ENCODE measurements at regions not wholly inside any gene's neighbourhood (a gene's known extent, or its start where the extent isn't known, plus 50 kb on each side); places are given as distances from the start of the nearest gene placed in this dataset.
A peak's percentile ranks its signal among the peaks of the same experiment; 100 is the strongest.

DNA sequence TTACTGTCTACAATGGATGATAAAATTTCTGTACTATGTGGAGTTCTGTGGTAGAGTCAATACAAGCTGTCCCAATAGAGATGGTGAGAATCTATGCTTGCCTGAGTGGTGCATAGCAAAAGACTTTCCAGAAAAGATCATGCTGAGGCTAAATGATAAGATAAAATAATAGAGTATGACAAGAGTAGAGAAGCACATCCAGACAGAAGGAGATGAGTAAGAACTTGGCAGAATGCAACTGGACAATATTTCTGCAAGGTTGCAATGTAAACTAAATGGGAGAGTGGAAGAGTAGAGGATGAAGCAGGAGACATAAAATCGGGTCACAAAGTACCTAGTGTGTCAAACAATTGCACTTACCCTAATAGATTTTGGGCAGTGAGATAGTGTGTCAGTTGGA lies 347.6 kb downstream of the MDFIC start:
- no peak for DNase-seq (ENCODE audit: extremely low read depth in 1 of 11, low read depth in 9 of 11, low spot score in 4 of 11)

DNA sequence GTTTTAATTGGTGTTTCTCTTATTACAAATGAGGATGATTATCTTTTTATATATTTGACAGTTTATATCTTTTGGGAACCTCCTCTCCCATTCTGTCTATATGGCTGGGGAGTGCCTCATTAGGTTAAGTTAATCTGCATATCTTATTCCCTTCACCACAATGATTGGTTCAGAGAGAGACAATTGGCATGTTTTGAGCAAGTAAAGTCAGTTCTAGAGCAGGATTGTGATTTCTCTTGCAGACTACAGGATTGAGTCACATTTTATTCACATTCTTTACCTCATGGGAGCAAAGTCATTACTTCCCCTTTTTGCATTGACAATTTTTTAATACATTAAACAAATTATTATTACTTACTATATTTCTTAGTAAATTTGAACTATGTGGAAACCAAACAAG lies 345.6 kb downstream of the MDFIC start:
- DNase-seq (ENCODE audit: extremely low read depth in 1 of 11, low read depth in 9 of 11, low spot score in 4 of 11) = no peak

GRCh38 chr7:115260381-115260780 lies 338.5 kb downstream of the MDFIC start:
- no peak for DNase-seq (ENCODE audit: extremely low read depth in 1 of 11, low read depth in 9 of 11, low spot score in 4 of 11)

DNA sequence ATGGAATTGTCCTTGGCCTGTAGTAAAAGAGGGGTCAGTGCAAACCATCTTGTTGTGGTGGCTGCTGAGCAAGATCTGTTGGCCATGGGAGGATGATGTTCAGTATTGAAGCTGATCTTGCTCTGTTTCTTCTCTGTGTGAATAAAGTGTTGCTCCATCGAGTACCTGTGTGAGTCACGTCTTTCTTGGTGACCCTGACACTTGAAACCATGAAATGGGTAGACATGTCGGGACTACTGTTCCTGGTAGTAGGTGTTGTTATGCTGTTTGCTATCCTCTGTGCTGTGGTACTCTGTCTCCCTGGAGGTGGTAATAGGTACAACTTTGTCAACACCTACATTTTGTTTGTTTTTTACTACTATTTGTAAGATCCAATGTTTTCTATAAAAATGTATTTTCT lies 330.6 kb downstream of the MDFIC start:
- DNase-seq (ENCODE audit: extremely low read depth in 1 of 11, low read depth in 9 of 11, low spot score in 4 of 11) = no peak

DNA sequence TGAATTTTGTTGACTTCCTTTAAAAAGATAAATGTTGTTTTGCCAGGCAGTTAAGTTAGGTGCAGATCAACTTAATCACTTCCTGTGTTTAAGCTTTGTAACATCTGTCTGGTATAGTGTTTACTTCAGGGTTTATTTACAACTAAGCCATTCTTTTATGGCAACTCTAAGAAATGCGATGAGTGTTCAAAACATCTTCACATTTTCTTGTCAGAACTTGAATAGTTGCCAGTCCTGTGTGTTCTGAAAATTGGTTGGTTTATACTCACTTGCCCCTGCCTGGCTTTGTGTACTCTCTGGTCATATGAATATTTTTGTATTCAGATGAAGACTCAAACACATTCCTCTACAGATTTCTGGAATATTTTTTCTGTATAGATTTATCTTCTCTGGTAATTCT lies 327.2 kb downstream of the MDFIC start:
- no peak for DNase-seq (ENCODE audit: extremely low read depth in 1 of 11, low read depth in 9 of 11, low spot score in 4 of 11)

GRCh38 chr7:115241151-115241550 lies 319.3 kb downstream of the MDFIC start:
- DNase-seq (ENCODE audit: extremely low read depth in 1 of 11, low read depth in 9 of 11, low spot score in 4 of 11) = no peak

- no peak for DNase-seq (ENCODE audit: extremely low read depth in 1 of 11, low read depth in 9 of 11, low spot score in 4 of 11)
Measured at GRCh38 chr7:115240242-115240641, 318.3 kb downstream of the MDFIC start.

- no peak for DNase-seq (ENCODE audit: extremely low read depth in 1 of 11, low read depth in 9 of 11, low spot score in 4 of 11)
Measured at GRCh38 chr7:115235075-115235474, 313.2 kb downstream of the MDFIC start.

GRCh38 chr7:115233809-115234208 lies 311.9 kb downstream of the MDFIC start:
- DNase-seq (ENCODE audit: extremely low read depth in 1 of 11, low read depth in 9 of 11, low spot score in 4 of 11) = no peak

- DNase-seq (ENCODE audit: extremely low read depth in 1 of 11, low read depth in 9 of 11, low spot score in 4 of 11) = no peak
Measured at GRCh38 chr7:115232041-115232440, 310.1 kb downstream of the MDFIC start.

DNA sequence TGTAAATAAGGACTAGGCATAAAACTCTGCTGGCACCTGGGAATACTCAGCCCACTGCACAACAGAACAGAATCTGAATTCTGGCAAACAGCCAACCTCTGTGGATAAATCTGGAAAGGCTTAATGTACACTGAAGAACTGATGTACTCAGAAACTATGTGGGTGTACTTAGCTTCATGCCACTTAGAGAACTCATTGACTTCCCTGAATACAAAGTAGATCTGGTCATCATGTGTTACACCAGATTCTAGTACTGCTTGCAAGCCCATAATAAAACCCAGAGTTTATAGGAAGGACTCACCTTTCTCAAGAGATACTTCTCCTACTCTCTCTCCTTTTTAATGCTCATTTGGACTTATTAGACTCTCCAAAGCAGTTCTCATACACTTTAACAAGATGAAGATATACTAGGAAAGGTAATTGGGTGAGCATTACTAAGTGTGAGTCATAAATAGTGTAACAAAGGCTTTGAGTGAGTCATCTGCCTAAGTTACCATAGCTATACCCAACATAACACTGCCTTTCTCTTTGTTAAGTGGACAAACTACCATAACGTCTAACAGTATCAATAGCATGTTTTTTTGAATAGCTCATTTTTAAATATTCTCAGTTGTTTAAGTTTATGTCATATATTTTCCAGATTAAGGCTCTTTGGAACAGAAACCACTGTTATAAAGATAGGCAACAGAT lies 309.1 kb downstream of the MDFIC start:
- peak in 4 of 11 donors; percentile 1 to 6 (median 4) for DNase-seq (ENCODE audit: extremely low read depth in 1 of 11, low read depth in 9 of 11, low spot score in 4 of 11)

GRCh38 chr7:115229401-115230105 lies 307.7 kb downstream of the MDFIC start:
- no peak for DNase-seq (ENCODE audit: extremely low read depth in 1 of 11, low read depth in 9 of 11, low spot score in 4 of 11)

DNA sequence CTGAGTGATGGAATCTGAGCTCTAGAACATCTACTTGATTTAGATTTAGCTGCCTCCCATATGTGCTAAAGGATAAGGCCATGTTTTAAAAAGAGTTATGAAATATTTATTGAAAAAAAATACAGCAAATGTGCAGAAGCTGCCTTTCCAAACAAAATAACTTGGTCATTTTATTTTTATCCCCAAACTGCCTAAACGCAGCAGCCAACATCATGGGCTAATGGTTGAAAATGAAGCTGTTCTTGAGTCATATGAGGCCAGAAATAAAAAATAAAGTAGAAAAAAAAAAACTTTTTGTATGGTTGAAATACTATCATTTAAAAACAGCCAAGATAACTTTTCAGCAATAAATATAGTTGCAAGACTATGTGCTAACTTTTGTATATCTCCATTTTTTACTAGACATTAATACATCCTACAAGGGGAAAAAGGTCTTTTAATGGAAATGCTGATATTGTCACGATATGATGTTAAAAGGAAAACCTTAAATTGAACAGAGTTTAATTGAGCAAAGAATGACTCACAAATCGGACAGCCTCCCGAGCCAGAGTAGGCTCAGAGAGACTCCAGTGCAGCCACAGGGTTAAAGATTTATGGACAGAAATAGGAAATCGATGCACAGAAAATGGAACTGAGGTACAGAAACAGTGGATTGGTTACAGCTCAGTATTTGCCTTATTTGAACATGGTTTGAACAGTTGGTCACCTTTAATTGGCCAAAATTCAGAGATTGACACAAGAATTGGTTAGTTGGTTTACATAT lies 305.8 kb downstream of the MDFIC start:
- no peak for DNase-seq (ENCODE audit: extremely low read depth in 1 of 11, low read depth in 9 of 11, low spot score in 4 of 11)

DNA sequence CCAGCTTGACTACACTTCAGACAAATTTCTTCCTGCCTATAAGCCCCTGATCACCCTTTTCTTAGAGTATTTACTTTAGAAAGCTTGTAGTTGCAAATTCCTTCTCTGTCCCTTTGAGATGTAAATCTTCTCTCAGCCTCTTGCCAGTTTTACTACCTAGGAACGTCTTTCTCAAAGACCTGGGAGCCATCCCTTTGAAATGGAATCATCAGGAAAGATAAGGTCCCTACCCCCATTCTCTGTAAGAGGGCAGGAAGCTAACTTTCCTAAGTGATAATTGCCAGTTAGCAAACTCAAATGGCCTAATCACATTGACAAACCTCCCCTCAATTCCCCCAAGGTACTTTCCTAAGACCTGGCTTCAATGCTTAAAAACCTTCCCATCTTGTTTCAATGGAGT lies 304.5 kb downstream of the MDFIC start:
- no peak for DNase-seq (ENCODE audit: extremely low read depth in 1 of 11, low read depth in 9 of 11, low spot score in 4 of 11)

- no peak for DNase-seq (ENCODE audit: extremely low read depth in 1 of 11, low read depth in 9 of 11, low spot score in 4 of 11)
Measured at GRCh38 chr7:115224922-115225321, 303.0 kb downstream of the MDFIC start.

GRCh38 chr7:115223959-115224358 lies 302.1 kb downstream of the MDFIC start:
- DNase-seq (ENCODE audit: extremely low read depth in 1 of 11, low read depth in 9 of 11, low spot score in 4 of 11) = no peak

- no peak for DNase-seq (ENCODE audit: extremely low read depth in 1 of 11, low read depth in 9 of 11, low spot score in 4 of 11)
Measured at GRCh38 chr7:115221456-115221855, 299.6 kb downstream of the MDFIC start.

DNA sequence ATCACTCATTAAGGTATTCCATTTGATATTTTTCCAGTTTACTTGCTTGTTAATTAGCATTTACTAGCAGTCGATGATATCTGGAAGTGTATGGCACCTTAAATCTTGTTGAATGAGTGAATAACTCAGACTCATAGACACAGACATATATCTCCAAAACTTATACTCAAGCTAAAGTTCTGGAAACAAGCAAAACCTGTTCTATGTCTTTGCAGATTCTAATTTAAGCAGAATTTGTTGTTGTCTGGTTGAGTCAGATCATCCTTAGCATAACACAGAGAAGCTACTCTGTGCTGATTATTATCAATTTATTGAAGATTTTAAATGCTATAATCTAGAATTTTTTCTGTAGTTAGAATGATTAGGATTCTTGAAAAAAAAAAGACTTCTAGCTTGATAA lies 296.2 kb downstream of the MDFIC start:
- DNase-seq (ENCODE audit: extremely low read depth in 1 of 11, low read depth in 9 of 11, low spot score in 4 of 11) = no peak

DNA sequence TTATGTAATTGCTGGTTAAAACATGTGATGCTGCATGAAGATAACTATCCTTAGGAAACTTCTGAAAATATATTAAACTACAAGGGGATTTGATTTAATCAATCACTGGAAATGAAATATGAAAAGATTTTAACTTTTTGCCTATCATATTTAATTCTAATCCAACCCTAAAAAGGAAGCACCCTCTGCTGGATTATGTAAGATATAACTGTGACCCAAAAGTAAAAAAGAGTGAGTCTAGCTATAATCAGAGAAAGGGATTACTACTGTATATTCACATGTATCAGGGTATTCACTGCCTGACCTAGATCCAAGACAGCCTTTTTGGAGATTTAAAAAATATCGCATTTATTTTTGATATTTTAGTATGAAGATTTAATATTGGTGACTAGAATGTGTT lies 295.5 kb downstream of the MDFIC start:
- DNase-seq (ENCODE audit: extremely low read depth in 1 of 11, low read depth in 9 of 11, low spot score in 4 of 11) = no peak

DNA sequence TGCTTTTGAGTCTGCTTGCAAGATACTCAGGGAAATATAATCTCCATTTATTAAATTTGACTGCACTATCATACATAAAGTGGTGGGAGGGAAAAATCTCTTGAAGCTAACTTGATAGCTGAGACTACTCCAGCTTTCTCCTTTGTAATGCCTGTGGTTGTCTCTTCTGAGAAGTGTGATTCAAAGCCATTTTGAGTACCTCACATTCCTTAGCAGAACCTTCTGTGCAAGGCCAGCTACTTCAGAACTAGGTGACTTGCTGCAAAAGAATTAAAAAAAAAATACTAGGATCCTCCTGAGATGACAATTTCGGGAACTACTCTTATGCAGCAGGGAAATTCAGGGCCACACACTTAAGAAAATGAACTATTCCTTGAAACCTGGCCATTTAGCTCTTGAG lies 294.8 kb downstream of the MDFIC start:
- no peak for DNase-seq (ENCODE audit: extremely low read depth in 1 of 11, low read depth in 9 of 11, low spot score in 4 of 11)
